GM19438 (cell line): ENCODE measurements at regions not wholly inside any gene's neighbourhood (a gene's known extent, or its start where the extent isn't known, plus 50 kb on each side); places are given as distances from the start of the nearest gene placed in this dataset.
"Not testable (repeated sequence)": the region's sequence is repeated elsewhere in the genome, so short reads cannot be mapped to it uniquely, and the experiment has no call there.

Source experiments
- ATAC-seq: cut with Tn5 transposase; IDR thresholded peaks from one replicate; pipeline ENCODE4 v1.9.1; 2021; ENCODE audit warnings: low read depth; ENCODE audit not compliant: unreplicated experiment

DNA sequence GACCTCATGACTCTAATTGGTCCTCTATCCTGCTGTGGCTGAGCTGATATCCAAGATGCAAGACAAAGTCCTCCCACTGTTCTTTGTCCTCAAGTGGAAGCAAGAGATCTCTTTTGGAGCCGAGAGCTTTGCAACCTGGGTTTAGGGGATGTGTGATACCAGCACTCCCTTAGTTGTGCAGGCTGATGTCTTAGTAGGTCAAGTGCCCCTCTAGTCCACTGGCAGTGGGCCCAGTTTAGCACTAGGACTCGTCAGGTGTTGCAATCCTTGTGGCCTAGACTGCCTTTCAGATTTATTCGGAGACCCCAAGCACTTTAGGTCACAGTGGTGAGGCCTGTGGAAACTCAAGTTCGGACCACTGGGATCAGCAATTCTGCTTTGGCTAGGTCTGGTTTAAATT, 64.0 kb downstream of the GPRASP3 start:
- ATAC-seq, result no peak

DNA sequence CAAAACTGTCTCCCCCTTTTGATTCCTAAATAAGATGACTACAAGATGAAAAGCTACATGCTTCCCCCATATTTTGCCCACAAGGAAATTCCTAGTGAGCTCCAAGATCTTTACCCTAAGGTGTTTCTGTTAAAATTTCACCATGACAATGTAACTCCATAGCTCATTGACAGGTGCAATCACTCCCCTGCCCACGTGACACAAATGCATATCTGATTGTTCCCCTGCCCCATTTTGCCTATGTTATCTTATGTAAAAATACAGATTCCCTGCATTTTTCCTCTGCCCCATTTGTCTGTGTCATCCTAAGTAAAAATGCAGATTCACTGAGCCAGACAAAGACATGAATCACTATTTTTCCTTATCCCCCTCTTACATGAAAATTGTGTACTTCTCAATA, 66.7 kb downstream of the GPRASP3 start:
- no peak for ATAC-seq

DNA sequence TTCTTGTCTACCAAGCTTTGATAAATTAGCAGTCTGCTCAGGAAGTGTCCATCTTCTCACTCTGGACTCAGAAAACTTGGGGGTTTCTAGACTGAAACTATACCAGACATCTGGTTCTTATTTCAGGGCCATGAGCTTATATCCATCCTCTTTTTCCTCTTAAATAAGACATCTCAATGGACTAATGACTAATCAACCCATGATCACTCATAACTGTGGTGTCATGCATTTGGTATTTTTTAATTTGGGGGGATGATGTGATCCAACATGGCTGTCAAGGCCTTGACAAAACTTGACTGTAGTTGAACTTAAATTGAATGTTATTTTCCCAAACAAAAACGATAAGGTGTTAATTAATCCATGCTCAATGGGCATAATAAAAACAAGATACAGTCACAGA, 87.8 kb downstream of the GPRASP3 start:
- ATAC-seq, result no peak

DNA sequence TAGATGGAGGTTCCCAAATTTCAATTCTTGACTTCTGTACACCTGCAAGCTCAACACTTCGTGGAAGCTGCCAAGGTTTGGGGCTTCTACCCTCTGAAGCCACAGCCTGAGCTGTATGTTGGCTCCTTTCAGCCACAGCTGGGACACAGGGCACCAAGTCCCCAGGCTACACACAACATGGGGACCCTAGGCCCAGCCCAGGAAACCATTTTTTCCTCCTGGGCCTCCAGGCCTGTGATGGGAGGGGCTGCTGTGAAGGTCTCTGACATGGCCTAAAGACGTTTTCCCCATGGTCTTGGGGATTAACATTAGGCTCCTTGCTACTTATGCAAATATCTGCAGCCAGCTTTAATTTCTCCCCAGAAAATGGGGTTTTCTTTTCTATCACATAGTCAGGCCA, 97.7 kb downstream of the GPRASP3 start:
- not testable (repeated sequence) for ATAC-seq

DNA sequence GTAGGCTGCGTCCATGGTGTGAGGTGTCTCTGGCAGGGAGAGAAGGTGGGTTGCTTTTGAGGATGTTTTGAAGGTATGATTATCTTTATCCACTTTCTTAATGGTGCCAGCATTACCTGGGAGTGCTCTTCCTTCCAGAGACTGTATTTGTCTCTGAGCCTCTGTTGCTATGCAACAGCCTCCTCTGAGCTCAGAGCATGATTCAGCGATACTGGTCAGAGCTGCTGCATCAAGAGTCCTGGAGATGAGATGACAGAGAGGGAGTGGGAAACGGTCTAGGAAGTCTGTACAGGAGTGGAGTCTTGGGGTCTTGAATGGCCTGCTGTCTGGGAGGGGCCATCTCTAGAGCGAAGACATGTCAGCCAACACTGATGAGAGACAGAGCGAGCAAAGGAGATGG, 104.4 kb upstream of the RAB40AL start:
- ATAC-seq, result no peak

DNA sequence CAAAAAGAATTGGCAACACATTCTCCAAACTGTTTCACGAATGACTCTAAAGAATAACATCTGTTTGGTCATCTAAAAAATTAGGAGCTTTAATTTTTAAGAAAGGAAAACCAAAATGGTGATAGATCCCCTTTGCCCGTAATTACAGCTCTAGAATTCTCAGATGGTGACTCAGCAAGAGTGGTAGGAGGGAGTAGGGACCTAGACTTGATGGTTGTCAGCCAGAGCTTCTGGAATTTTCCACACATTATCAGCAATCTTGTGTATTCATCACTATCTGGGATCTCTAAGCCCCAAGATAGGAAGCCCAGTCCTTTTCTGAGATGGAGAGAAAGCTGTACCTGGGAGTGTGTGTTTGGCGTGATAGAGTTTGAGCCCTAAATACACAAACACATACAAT, 103.9 kb upstream of the RAB40AL start:
- ATAC-seq, result no peak

DNA sequence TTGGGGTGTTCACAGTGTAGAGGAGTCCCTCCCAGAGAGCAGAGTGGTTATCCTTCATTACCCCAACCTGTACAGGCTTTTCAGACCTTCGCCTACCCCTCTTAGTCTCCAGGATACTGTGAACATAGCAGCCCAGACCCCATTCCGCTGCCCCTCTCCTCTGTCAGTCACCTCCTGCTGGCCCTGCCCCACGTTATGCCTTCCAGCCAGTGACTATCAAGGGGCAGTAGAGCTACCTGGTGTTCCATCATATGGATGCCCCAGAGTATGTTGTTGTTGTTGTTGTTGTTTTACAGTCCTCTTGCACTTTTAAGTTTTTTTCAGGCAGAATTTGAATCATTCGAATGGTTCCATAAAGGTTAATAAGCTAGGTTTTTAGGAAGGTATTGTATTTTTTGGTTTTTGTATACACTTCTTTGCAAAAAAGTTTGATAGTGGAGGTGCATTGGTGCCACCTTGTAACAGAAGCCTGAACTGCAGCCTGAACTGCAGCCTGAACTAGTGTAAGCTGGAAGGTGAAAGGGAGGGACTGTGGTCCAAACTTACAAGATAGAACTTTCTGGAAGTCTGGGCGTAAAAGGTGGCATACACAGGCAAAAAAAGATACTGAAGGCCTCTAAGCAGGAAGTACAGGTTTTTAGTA, 101.4 kb upstream of the RAB40AL start:
- no peak for ATAC-seq

DNA sequence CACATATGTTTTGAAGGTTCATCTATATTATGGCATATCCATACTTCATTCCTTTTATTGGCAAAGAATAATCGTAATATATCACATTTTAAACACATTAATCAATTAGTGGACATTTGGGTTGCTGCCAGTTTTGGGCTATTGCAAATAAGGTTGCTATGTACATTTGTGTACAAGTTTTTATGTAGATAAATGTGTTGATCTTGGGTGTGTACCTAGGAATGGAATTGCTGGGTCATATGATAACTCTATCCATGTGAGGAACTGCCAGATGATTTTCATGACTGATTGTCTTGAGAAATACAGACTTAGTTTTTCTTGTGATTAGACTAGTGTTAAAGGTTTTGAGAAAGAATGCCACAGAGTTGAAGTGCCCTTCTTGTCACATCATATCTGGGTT, 99.2 kb upstream of the RAB40AL start:
- no peak for ATAC-seq

DNA sequence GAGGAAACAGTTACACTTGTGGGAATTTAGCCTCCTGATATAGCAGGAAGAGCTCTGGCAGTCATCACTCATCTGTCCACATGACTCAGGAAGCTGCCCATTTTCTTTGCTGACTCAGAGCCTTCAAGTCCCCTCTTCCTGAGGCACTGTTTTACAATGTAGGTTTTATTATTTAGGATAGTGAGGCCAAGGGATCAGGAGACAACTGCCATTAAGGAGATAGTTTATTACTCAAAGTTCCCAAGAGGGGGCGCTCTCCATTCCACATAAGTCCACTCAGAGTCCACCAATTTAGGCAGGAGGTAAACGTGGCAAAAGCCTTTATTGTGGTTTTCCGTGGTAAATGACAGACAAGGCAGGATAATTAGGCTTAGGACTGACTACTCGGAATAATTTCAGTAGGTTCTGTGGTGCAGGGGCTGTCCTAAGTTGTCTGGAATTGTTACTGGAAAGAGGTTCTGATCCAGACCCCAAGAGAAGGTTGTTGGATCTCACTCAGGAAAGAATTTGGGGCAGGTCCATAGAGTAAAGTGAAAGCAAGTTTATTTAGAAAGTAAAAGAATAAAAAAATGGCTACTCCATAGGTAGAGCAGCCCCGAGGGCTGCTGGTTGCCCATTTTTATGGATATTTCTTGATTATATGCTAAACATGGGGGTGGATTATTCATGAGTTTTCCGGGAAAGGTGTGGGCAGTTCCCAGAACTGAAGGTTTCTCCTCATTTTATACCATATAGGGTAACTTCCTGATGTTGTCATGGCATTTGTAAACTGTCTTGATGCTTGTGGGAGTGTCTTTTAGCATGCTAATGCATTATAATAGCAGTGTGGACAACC, 96.0 kb upstream of the RAB40AL start:
- ATAC-seq, result no peak

DNA sequence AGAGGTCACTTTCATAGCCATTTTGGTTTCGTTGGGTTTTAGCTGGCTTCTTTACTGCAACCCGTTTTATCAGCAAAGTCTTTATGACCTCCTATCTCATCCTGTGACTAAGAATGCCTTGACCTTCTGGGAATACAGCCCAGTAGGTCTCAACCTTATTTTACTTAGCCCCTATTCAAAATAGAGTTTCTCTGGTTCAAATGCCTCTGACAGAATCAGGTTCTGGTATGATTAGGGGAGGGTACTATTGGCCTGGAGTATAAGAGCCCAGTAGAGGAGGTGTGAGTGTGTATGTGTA, 95.4 kb upstream of the RAB40AL start:
- ATAC-seq, result no peak

DNA sequence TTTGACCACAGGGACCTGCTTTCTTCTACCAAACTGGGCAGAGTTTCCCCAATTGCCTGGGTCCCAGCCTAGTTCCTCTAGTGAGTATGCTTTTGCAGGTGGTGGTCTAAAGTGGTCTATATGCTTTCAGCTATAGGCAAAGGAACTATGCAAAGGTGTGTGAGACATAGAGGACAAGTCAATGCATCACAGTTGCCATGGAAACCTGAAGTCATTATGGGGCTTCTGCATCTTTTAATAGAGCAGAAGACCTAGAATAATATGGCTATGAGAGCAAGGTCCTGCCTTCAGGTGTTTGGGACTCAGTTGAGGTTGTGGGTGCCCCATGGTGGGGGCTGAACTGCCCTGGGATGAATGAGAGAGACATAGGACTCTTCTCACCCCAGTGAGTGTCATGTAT, 92.1 kb upstream of the RAB40AL start:
- no peak for ATAC-seq

DNA sequence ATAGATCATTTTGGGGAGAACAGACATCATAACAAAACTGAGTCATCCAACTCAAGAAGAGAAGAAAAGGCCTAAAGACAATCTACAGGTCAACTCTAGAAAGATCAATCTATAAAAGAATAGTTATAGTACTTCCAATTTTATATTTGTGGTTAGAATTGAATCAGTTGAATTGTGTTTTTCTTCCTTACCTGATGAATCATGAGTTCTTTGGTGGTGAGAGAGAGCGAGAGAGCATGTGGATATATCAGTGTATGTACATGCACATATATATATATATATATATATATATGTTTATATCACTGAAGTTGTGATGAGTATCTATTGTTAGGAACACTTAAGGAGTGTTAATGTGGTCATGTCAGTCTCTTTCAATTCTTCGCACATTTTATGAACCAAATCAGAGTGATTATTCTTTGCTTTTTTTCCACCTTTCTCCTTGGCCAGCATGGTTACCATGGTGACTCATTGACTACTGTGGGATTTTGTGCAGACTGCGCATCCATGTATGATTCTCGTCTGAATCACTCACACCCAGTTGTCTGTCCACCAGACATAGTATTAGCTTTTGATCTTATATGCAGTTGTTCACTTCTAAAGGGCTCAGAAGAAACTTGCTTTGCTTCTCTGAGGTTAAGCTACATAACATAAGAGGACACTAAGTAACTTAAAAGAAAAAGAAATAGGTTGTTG, 90.4 kb upstream of the RAB40AL start:
- no peak for ATAC-seq

DNA sequence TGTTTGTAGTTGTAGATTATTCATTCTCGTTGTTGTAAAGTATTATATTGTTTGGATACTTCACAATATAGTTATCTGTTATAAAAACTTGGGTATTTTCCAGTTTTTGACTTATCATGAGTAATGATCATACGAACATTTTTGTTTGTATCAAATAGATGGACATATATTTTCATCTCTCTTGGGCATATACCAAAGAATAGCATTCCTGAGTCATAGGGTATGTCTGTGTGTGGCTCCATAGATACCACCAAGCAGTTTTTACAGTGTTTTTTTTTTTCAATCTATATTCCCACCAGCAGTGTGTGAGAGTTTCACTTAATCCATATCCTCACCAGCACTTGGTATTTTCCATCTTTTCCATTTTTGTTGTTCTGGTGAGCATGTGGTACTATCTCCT, 89.7 kb upstream of the RAB40AL start:
- no peak for ATAC-seq

DNA sequence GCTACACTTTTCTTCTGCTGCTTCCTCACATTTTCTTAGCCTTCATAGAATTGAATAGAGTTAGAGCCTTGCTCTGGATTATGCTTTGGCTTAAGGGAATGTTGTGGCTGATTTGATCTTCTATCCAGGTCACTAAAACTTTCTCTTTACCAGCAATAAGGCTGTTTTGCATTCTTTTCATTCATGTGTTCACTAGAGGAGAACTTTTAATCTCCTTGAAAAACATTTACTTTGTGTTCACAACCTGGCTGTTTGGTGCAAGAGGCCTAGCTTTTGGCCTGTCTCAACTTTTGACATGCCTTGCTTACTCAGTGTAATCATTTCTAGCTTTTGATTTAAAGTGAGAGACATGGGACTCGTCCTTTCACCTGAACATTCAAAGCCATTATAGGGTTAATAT, 87.7 kb upstream of the RAB40AL start:
- no peak for ATAC-seq

DNA sequence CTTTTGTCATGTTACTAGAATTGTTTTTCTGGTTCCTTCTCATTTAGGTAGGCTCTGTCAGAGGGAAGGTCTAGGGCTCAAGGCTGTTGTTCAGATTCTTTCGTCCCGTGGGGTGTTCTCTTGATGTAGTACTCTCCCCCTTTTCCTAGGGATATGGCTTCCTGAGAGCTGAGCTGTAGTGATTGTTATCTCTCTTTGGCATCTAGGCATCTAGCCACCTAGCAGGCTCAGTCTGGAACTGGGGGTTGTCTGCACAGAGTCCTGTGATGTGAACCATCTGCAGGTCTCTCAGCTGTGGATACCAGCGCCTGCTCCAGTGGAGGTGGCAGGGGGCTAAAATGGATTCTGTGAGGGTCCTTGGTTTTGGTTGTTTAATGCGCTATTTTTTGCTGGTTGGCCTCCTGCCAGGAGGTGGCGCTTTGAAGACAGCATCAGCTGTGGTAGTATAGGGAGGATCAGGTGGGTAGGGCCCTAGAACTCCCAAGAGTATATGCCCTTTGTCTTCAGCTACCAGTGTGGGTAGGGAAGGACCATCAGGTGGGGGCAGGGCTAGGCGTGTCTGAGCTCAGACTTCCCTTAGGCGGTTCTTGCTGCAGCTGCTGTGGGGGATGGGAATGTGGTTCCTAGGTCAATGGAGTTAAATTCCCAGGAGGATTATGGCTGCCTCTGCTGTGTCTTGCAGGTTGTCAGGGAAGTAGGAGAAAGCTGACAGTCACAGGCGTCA, 78.1 kb upstream of the RAB40AL start:
- ATAC-seq, result not testable (repeated sequence)

DNA sequence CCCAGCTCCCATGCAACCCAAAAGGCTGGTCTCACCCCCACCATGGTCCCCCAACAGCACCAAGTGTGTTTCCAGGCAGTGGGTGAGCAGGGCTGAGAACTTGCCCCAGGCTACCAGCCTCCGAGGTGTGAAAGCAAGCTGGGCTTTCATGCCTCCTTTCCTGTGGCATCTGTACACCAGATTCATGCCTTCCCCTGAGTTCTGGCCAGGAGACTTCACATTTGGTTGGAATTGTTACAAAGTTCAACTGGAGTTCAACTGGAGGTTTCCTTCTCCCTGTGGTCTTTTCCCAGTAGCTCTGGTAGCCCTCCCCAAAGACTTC, 77.6 kb upstream of the RAB40AL start:
- ATAC-seq, result no peak

DNA sequence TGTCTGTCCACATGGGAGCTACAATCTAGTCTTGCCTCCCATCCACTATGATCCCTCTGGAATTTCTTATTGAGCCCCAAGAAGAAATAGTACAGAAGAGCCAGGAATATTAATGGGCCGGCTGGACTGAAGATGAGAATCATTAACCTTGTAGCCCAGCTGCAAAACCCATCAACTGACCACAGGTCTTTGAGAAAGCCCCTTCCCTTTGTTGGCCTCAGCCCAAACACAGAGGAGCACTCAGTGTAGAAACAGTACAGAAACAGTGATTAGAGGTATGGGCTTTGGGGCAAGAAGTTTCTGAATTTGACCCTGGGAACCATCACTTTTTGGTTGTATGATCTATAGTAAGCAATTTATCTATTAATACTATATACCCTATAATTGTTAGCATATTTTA, 76.8 kb upstream of the RAB40AL start:
- ATAC-seq, result no peak

DNA sequence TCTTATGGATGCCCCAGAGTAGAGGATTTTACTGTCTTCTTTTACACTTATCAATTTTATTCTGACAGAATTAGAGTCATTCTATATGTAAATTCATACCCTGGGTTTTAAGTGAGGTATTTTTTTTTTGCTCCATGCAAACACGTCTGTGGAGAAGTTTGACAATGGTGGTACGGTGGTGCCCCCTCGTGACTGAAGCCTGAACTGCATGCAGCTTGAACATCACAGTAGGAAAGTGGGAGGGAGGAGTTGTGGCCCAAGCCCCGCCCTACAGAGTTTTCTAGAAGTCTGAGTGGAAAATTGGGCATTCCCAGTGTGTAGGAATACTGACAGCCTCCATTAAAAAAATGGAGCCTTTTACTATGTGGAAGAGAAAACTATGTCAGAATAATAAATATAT, 73.3 kb upstream of the RAB40AL start:
- ATAC-seq, result peak; percentile 93

DNA sequence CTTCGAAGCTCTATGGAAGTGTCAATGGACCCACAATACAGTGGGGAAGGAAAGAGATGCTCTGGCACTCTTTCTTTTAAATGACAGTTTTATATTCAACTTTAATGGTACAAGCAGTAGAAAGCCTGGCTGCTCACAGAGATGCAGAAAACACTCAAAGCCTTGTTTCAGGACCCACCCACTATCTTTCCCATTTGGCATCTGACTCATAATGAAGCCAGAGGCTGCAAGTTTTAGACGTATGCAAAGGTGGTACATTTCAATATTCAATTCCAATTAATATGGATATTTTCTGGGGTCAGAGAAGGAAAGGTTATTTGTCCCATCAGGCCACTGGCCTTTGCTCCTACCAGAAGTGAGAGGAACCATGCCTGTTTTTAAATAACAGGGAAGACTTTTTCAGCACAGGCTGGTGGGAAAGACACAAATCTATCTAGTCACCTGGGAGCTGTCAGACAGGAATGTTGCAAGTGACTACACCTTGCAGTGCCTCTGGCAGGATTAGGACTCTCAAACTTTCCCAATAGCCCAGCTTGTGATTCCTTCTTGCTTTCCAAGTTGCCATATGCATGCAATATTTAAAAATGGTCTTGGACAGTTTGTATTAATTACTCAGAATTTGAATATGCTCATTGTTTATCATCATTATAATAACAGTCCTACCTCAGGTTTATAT, 70.0 kb upstream of the RAB40AL start:
- ATAC-seq, result no peak

DNA sequence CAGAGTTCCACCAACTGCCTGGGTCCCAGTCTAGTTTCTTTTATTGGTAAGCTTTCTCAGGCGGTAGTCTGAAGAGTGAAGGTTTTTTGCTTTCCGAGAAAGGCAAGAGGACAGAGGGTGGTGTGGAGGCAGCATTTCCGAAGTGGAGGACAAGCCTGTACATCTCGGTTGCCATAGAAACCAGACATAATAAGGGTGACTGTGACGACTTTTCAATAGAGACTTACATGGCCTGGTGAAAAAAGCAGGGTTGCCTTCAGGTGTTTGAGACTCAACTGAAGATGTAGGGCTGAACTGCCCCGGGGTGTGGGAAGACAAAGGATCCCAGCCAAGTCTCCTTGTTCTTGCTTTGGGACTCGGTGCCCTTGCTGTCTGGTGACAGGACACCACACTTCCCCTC, 53.6 kb upstream of the RAB40AL start:
- ATAC-seq, result no peak
